GM21515 (cell line): ENCODE measurements at regions not wholly inside any gene's neighbourhood (a gene's known extent, or its start where the extent isn't known, plus 50 kb on each side); places are given as distances from the start of the nearest gene placed in this dataset.
"Not testable (repeated sequence)": the region's sequence is repeated elsewhere in the genome, so short reads cannot be mapped to it uniquely, and the experiment has no call there.

Experiments
- ATAC-seq: cut with Tn5 transposase; IDR thresholded peaks from one replicate; pipeline ENCODE4 v1.9.1; 2021; ENCODE audit not compliant: unreplicated experiment

DNA sequence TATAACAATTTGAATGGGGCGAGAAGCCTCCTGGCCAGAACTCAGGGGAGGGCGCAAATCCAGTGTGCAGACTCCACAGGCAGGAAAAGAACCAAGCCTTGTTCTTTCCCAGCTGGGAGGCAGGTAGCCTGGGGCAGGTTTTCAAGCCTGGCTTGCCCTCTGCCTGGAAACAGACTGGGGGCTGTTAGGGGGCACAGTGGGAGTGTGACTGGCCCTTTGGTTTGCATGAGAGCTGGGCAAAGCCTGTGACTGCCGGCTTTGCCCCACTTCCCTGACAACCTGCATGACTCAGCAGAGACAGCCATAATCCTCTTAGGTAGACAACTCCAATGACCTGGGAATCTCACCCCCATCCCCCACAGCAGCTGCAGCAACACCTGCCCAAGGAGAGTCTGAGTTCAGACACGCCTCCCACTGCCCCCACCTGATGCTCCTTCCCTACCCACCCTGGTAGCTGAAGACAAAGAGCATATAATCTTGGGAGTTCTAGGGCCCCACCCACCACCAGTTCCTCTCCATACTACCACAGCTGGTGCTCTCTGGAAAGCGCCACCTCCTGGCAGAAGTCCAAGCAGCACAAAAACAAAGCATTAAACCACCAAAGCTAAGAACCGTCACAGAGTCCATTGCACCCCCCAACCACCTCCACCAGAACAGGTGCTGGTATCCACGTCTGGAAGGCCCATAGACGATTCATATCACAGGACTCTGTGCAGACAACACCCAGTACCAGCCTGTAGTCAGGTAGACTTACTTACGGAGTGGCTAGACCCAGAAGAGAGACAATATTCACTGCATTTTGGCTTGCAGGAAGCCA lies 402.5 kb downstream of the STK39 start:
- no peak for ATAC-seq

DNA sequence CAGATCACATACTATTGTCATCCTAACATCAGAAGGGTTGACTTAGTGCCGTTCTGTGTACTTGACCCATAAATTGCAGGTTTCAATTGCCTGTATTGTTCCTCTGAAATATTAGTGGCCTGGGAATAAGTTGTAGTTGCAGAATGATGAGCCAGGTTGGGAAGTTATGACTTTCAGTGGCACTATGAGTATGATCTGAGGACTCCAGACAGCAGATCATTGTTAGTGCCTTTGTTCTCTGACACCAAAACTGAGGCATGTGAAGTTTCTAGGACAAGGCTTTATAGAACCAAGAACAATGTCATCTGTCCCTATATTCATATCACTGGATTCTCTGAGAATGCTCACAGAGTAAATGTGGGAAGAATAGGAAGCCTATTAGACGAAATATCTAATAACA lies 403.7 kb downstream of the STK39 start:
- no peak for ATAC-seq

DNA sequence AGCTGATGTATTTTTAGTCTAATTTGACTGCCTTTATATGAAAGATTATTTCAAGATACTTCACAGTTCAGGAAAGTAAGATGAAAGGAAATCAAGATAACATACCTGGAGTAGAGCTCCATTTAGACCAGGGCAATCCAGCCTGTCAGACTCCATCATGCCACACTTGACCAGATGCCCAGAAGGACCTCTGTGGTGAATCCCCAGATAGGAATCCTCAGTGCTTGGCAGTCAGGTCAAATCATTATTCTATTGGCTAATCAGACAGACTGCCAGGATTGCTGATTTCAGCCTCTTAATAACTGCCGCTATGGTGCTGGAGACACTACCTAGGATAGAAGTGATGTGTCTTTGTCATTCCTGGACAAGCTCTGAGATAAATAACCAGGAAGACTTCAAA lies 404.2 kb downstream of the STK39 start:
- no peak for ATAC-seq

DNA sequence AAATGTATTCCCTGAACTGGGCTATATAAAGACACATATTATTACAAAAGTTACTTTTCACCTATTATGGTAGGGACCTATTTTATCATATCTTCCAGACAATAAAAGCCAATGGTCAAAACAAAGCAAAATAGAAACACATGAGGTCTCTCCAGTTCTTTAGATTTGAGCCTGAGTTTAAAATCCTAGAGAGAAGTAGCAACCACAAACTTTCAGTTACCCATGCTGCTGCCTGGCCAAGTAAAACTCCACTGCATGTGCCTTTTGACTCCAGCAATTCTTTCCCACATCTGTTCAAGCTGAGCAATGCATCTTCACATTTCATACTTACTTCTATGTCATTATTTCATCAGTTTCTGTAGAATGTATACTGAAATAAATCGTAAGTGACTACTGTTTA lies 405.3 kb downstream of the STK39 start:
- ATAC-seq = no peak

DNA sequence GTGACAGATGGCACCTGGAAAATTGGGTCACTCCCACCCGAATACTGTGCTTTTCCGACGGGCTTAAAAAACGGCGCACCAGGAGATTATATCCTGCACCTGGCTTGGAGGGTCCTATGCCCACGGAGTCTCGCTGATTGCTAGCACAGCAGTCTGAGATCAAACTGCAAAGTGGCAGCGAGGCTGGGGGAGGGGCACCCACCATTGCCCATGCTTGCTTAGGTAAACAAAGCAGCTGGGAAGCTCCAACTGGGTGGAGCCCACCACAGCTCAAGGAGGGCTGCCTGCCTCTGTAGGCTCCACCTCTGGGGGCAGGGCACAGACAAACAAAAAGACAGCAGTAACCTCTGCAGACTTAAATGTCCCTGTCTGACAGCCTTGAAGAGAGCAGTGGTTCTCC lies 412.1 kb downstream of the STK39 start:
- not testable (repeated sequence) for ATAC-seq

DNA sequence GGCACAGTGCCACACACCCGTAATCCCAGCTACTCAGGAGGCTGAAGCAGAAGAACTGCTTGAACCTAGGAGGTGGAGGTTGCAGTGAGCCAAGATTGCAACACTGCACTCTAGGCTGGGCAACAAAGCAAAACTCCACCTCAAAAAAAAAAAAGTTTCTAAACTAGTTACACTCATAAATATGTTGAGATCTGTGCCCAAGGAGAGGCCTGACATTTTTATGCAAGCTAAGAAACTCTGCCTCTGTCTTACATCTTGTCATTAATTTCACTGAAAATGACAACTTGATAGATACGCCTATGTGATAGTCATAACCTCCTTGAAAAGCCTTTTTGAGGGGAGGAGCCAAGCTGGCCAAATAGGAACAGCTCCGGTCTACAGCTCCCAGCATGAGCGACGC lies 412.7 kb downstream of the STK39 start:
- no peak for ATAC-seq

DNA sequence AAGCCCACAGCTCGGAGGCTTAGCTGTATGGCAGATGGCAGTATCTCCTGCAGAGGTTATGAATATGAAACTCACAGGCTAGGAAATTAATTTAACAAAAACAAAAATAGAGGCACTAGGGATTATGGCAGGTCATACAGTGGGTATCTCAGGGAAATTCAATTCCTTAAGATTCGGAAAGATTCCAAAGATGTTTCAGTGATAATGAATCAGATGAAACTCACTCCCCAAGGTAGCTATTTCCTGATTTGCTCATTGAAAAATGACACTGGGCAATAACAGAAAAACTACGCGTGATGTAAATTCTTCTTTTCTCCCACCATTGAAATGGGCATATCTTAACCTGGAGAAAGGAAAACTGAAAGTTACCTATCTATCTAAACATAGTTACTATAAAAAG lies 414.1 kb downstream of the STK39 start:
- ATAC-seq = no peak

DNA sequence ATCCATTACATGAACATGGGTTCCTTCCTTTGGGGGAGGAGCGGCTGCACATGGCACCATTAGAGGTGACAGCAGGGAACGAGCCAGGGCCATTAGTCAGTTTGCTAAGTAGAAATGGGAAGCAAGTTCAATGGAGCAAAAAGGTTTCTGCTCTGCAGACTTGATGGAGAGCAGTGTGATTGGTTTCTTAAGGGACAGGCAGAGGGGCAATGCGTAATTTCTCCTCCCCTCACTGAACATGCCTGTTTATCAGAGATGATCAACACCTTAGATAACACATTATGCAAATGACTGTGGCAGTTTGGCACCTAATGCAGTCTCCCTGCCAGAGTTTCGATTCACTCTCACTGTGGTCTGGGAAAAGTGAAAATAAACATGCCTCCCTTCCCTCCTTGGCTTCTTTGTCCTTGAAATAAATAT lies 414.5 kb downstream of the STK39 start:
- no peak for ATAC-seq

DNA sequence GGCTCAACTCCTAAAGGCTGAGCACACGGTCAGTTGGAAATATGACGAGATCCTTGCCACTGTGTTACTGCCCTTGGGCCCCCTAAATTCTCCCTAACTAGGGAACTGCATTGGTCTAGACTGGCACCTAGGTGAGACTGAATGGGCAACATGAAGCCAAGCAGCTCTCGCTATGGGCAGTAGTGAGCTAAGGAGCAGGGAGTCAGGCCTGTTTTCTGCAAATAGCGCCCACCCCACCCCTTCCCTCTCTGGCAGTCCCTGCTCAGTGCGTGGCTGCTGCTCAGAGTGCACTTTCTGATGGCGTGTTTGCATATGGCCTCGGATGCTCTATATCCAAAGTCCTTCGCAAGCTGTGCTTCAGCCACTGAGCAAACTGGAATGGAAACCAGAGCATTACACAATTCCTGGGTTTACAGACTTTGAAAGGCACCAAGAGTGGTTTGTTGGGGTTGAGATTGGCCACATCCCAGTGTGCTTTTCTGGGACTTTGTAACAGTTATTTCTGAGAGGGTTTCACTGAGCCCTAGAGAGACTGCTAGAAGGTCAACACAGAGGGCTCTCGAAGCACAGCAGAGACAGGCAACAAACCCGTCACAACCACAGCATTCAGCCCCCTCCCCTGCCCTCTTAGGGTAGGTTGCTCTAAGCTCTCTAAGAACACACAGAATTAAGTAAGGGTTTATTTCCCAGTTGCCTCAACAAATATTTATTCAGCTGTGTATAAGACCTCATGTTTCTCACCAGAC lies 419.9 kb downstream of the STK39 start:
- no peak for ATAC-seq

DNA sequence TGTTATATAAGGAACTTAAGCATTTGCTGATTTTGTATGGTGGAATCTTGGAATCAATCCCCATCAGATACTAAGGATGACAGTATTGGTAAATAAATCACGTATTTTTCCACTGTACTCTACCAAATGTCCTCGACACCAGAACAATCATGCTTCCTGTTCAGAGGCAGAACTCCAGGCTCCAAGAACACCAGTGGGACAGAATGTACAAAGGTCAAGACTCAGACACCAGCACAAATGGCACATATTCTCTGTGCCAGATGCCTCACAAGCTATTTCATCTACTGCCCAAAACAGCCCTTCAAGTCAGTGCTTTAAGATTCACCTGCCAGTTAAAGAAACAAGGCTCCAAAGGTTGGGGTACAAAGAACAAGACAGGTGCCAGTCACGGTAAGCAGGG lies 420.5 kb downstream of the STK39 start:
- no peak for ATAC-seq

DNA sequence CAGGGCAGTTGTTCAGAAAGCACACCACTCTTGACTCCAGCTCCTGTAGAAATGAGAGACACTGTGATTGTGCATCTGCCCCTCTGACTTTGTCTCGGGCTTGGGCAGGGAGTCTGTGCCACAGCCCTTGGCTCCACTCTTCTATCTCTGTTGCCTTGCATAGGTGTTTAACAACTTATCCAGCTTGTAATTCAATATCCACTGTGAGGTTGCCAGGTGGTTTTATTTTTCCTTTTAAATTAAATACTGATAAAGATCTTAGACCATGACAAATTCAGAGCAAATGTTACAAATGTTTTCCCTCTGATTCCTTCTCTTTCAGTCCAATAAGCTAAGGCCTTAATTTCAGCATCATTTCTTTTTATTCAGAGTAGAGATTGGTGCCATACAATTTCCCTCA lies 421.7 kb downstream of the STK39 start:
- ATAC-seq = no peak

DNA sequence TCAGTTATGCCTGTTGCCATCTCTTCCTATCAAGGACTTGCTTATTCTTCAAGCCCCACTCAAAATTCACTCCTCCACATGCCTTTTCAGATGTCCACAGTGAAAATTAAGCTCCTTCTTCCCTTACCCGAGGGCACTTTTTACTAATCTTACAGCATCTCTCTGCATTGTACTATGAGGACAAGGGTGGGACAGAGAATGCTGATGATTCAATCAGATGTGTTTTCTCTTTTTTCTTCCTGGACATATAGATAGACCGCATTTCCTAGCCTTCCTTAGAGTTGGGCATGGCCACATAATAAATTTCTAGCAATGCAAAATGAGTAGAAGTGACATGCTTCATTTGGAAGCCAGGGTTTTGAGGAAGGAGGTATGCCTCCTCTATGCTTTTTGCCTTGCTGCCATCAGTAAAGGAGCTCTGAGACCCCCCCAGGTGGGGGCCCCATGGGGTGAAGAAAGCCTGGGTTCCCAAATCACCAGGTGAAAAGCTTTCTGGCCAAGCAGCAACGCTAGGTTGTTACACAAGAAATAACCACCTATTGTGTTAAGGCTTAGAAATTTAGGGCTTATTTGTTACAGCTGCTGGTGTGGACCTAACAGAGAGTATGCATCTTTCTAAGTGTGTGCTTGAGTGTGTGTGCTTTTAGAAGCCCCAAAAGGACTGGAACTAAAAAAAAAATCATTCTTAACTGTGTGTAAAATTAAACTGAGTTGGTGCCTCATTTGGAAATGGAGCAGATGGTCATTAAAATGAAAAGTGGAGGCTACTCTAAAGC lies 424.5 kb downstream of the STK39 start:
- no peak for ATAC-seq

DNA sequence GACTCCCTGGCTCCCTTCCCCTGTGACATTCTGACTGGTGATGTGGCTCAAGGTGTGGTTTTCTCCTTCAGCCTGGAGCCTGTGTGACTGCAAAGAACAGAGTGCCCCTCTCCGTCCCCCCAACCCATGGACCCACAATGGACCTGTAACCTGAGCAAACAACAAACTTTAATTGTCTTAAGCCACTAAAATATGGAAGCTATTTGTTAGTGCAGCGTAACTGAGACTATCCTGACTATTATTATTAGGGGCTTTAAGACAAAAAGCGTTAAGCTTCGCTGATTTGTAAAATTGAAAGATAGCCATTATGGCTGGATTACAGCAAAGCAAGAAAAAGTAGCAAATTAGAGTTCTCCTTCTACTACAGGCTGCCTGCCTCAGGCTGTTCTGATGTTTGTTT lies 426.9 kb downstream of the STK39 start:
- no peak for ATAC-seq

DNA sequence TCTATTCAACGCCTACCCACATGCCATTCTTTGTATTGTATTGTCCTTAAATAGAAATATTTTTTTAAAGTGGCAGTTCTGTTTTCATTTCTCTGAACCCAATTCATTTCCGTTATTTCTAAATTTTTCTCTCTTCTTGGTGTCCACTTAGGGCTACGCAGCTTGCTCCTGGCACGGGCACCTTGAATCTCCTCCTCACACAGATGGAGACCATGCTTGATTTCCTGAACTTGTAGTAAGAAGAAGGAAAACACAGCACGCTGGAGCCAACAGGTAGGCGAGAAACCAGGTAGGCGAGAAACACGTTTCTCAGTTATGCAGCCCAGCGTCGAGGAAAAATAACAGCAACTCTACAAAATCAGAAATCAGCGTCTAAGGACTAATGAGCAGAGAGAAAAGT lies 428.9 kb downstream of the STK39 start:
- ATAC-seq = no peak

DNA sequence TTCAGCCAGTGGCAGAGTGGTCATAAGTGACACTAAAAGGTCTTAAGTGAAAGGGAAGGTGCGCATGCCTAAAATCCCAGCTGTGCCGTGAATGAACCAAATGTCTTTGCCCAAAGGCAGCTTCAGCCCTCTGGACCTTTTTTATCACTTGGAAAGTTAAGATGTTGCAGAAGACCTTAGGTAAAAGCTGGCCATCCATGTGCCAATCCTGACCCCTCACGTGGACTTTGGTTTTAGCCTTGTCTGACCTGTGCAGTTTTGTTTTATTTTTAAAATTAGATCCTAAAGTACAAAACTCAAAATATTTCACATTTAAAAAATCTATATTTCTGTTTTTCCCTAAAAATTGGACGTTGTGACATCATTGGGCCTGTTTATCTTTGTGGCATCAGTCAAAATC lies 429.5 kb downstream of the STK39 start:
- ATAC-seq = no peak

DNA sequence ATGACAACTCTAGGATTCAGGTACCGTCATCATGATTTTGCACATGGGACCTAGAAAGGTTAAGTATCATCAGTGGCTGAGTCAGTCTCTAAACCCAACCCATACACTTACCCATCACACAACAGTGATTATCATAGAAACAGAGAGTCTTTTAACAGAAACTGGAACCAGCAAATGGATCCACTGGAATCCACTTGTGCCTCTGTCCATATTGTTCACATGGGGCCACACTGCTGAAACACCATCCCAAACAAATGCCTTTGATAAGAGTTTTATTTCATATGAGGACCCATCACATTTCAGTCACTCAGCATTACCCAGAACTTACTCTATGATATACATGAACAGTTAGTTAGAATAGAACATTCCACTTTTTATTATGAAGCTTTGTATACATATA lies 430.0 kb downstream of the STK39 start:
- ATAC-seq = no peak

DNA sequence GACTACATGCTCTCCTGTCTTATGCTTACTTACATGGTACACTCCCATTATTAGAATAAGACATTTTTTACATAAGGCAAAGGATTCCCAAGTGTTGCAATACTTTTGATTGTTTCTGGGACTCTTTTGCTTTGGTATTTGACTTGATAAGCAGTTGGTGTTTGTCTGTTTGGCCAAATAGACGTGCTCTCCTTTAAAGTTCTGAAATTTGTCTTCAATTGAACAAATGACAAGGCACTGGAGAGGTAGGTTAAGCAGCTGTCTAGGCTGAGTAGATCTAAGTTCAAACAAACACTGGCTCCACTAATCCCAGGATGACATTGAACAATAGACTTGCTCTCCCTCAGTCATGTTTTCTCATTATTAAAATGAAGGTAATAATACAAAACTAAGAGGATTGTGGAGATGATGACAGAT lies 430.5 kb downstream of the STK39 start:
- no peak for ATAC-seq

DNA sequence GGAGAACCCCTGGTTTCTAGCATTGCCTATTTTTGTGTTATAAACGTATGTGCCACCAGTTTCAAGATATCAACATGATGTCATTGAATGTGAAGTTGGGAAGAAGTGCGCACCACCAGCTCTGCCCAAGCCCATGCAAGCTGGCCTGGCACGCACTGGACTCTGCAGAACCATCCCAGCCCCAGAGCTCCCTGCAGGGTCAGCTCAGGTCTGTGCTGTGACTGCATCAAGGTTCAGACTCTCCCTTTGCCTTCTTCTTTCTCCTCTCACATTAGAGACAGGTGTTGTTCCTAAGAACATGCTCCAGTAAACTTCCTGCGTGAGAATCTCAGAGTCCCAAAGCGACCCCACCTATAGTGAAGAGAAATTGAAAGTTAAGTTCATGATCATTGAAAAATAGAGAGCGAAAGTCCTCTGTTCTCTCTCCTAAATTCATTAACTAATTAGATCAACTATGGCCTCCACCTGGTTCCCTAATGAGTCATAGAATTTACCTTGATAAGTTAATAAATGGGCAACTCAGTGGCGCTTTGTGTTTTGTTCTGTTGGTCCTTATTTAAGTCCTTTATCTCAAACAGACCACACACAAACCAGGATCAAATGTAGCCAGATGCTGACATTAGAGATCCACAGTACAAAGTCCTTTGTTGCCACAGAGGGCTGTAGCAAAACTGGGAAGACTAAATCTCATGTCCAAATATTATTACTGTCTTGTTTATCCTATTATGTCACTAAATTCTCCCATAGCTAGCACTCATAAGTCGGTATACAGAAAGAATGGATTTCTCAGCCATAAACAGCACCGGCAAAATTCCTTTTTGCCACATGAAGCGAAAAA lies 432.3 kb downstream of the STK39 start:
- ATAC-seq = peak; percentile 67

DNA sequence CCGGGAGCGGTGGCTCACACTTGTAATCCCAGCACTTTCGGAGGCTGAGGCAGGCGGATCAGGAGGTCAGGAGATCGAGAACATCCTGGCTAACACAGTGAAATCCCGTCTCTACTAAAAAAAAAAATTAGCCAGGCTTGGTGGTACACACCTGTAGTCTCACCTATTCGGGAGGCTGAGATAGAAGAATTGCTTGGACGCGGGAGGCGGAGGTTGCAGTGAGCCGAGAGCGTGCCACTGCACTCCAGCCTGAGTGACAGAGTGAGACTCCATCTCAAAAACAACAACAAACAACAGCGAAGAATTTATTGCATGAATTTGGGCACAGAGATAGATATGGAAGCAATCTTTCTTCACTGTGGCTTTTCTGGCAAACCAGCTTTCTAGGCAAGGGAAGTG lies 432.9 kb downstream of the STK39 start:
- not testable (repeated sequence) for ATAC-seq

DNA sequence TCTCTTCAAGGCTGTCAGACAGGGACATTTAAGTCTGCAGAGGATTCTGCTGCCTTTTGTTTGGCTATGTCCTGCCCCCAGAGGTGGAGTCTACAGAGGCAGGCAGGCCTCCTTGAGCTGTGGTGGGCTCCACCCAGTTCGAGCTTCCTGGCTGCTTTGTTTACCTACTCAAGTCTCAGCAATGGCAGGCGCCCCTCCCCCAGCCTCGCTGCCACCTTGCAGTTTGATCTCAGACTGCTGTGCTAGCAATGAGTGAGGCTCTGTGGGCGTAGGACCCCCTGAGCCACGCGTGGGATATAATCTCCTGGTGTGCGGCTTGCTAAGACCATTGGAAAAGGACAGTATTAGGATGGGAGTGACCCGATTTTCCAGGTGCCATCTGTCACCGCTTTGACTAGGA lies 437.6 kb downstream of the STK39 start:
- not testable (repeated sequence) for ATAC-seq

DNA sequence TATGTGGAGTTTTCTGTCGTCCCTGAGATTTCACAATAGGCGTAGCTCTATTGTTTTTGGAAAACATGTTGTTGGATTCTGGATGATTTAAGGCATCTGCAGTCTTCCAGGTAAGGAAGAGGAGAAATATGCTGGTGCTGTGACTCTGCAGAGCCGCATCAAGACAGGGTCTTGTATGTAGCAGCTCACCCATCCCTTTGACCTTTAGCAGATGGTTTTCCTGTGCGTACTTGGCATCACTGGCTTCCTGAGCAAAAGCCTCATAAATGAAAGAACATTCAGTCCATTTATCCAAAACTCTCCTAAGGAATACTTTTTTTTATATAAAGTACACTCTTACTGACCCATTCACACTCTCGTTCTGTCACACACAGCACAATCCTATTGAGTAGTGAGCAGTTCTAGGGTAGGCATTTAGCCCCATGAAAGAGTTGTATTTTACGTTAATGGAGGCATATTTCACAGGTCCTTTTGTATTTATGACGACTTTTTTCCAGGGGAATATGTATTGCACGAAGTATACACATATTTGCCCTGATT lies 443.9 kb downstream of the STK39 start:
- no peak for ATAC-seq
